HL-60 (cell line): ENCODE measurements at regions not wholly inside any gene's neighbourhood (a gene's known extent, or its start where the extent isn't known, plus 50 kb on each side); places are given as distances from the start of the nearest gene placed in this dataset.

Experiments
- DNase-seq, 2 experiments: peaks; one replicate each; pipeline ENCODE4 v3.0.0-alpha.2; 2010 to 2020; ENCODE audit warnings: low read depth in 1 of 2, low spot score in 1 of 2
- H3K27ac ChIP-seq: fragments of 250-450 bp; sonication (Bioruptor Pico); replicated peaks from 2 replicates; pipeline ENCODE4 v1.5.1; 2020; ENCODE audit warnings: mild to moderate bottlenecking, moderate library complexity
- H3K27me3 ChIP-seq: fragments of 250-450 bp; sonication (Bioruptor Pico); 2 replicates; pipeline ENCODE4 v1.5.1; 2021; ENCODE audit warnings: mild to moderate bottlenecking, moderate library complexity; ENCODE audit not compliant: insufficient read depth, poor library complexity, severe bottlenecking
- H3K4me3 ChIP-seq: replicated peaks from 2 replicates; pipeline ENCODE4 v1.5.1; 2011; ENCODE audit warnings: mild to moderate bottlenecking, control low read depth, low read length; ENCODE audit not compliant: insufficient read depth
- CTCF ChIP-seq: IDR thresholded peaks from one replicate; pipeline ENCODE4 v1.5.1; 2011; ENCODE audit warnings: low read length, control low read depth, inconsistent platforms; ENCODE audit not compliant: insufficient read depth
- GABPA ChIP-seq: IDR thresholded peaks from 2 replicates; pipeline ENCODE4 v1.6.1; 2012; ENCODE audit warnings: low read depth
- POLR2AphosphoS5 ChIP-seq: IDR thresholded peaks from 2 replicates; pipeline ENCODE4 v1.6.1; 2012; ENCODE audit warnings: low read depth
- REST ChIP-seq: IDR thresholded peaks from 2 replicates; pipeline ENCODE4 v1.6.1; 2012; ENCODE audit warnings: low read depth; ENCODE audit not compliant: insufficient replicate concordance
- SPI1 ChIP-seq: IDR thresholded peaks from 2 replicates; pipeline ENCODE4 v1.6.1; 2012; ENCODE audit warnings: low read depth, mild to moderate bottlenecking, borderline replicate concordance

GRCh38 chr5:160923936-160924710 lies 72.1 kb upstream of the ATP10B start:
- no peak for TF ChIP-seq GABPA
- no peak for TF ChIP-seq CTCF
- no peak for TF ChIP-seq POLR2AphosphoS5
- TF ChIP-seq REST, result no peak
- no peak for TF ChIP-seq SPI1
- DNase-seq, result no peak
- H3K4me3 ChIP-seq, result no peak overlapping the region
- H3K27me3 ChIP-seq, result no peaks in the 10 kb centered on the region
- no peak overlapping the region for H3K27ac ChIP-seq

GRCh38 chr5:160923411-160923810 lies 71.4 kb upstream of the ATP10B start:
- TF ChIP-seq REST (no peak), POLR2AphosphoS5 (no peak), CTCF (no peak), GABPA (no peak), SPI1 (no peak)
- H3K27ac ChIP-seq, result no peak overlapping the region
- H3K27me3 ChIP-seq, result no peaks in the 10 kb centered on the region
- DNase-seq, result no peak
- H3K4me3 ChIP-seq, result no peak overlapping the region

GRCh38 chr5:160922311-160922710 lies 70.3 kb upstream of the ATP10B start:
- TF ChIP-seq POLR2AphosphoS5, result no peak
- DNase-seq, result no peak
- Histone ChIP-seq H3K4me3 (no peak overlapping the region), H3K27me3 (no peaks in the 10 kb centered on the region), H3K27ac (no peak overlapping the region)

GRCh38 chr5:160921423-160922285 lies 69.6 kb upstream of the ATP10B start:
- H3K27ac ChIP-seq, result no peak overlapping the region
- H3K27me3 ChIP-seq, result no peaks in the 10 kb centered on the region
- peak in 1 of 2 experiments; percentile 18 for DNase-seq
- H3K4me3 ChIP-seq, result no peak overlapping the region
- TF ChIP-seq GABPA, result no peak
- no peak for TF ChIP-seq REST
- peak; percentile 89 for TF ChIP-seq SPI1
- TF ChIP-seq POLR2AphosphoS5, result no peak
